GM18519 (cell line): ENCODE measurements at regions not wholly inside any gene's neighbourhood (a gene's known extent, or its start where the extent isn't known, plus 50 kb on each side); places are given as distances from the start of the nearest gene placed in this dataset.

Experiments
- ATAC-seq: cut with Tn5 transposase; IDR thresholded peaks from one replicate; pipeline ENCODE4 v1.9.1; 2021; ENCODE audit warnings: mild to moderate bottlenecking, moderate library complexity; ENCODE audit not compliant: unreplicated experiment, low FRiP score

- no peak for ATAC-seq
Observed at GRCh38 chr1:5509664-5510452, 482.4 kb downstream of the NPHP4 start.

- ATAC-seq = no peak
Observed at GRCh38 chr1:5508669-5509330, 483.4 kb downstream of the NPHP4 start.

- ATAC-seq = no peak
Observed at GRCh38 chr1:5507340-5507739, 484.9 kb downstream of the NPHP4 start.

- no peak for ATAC-seq
Observed at GRCh38 chr1:5506634-5507033, 485.6 kb downstream of the NPHP4 start.

- no peak for ATAC-seq
Observed at GRCh38 chr1:5505944-5506343, 486.3 kb downstream of the NPHP4 start.

- ATAC-seq = no peak
Observed at GRCh38 chr1:5504364-5504740, 487.9 kb downstream of the NPHP4 start.

- ATAC-seq = no peak
Observed at GRCh38 chr1:5503556-5504363, 488.5 kb downstream of the NPHP4 start.

GRCh38 chr1:5502311-5503194 lies 489.7 kb downstream of the NPHP4 start:
- ATAC-seq = no peak

GRCh38 chr1:5501206-5501930 lies 490.9 kb downstream of the NPHP4 start:
- ATAC-seq = no peak

GRCh38 chr1:5500541-5500940 lies 491.7 kb downstream of the NPHP4 start:
- ATAC-seq = no peak

- no peak for ATAC-seq
Observed at GRCh38 chr1:5497503-5497902, 494.7 kb downstream of the NPHP4 start.

GRCh38 chr1:5495596-5496410 lies 496.4 kb downstream of the NPHP4 start:
- no peak for ATAC-seq

- ATAC-seq = no peak
Observed at GRCh38 chr1:5494518-5494917, 497.7 kb downstream of the NPHP4 start.

GRCh38 chr1:5493851-5494311 lies 498.3 kb downstream of the NPHP4 start:
- ATAC-seq = no peak

- ATAC-seq = no peak
Observed at GRCh38 chr1:5493275-5493674, 498.9 kb downstream of the NPHP4 start.

GRCh38 chr1:5492846-5493245 lies 499.4 kb downstream of the NPHP4 start:
- no peak for ATAC-seq

GRCh38 chr1:5491207-5491904 lies 500.9 kb downstream of the NPHP4 start:
- ATAC-seq = no peak

- no peak for ATAC-seq
Observed at GRCh38 chr1:5490635-5491034, 501.6 kb downstream of the NPHP4 start.
